HEK293 (cell line): ENCODE measurements at regions not wholly inside any gene's neighbourhood (a gene's known extent, or its start where the extent isn't known, plus 50 kb on each side); places are given as distances from the start of the nearest gene placed in this dataset.

Source experiments
- CTCF ChIP-seq: fragments of 450-650 bp; formaldehyde crosslinking; IDR thresholded peaks from 2 replicates; pipeline ENCODE4 v1.5.1; 2016; ENCODE audit warnings: missing biosample characterization, missing genetic modification characterization
- HIC1 ChIP-seq: fragments of 450-650 bp; formaldehyde crosslinking; IDR thresholded peaks from 2 replicates; pipeline ENCODE4 v1.5.1; 2016; ENCODE audit warnings: missing biosample characterization, missing genetic modification characterization
- HOXC10 ChIP-seq: sonication (generic); formaldehyde crosslinking; IDR thresholded peaks from 2 replicates; pipeline ENCODE4 v1.8.1; 2023; ENCODE audit warnings: mild to moderate bottlenecking, missing genetic modification reagents
- ZNF155 ChIP-seq: fragments of 450-650 bp; formaldehyde crosslinking; IDR thresholded peaks from 2 replicates; pipeline ENCODE4 v1.5.1; 2016; ENCODE audit warnings: missing biosample characterization, missing genetic modification characterization
- ZNF48 ChIP-seq: fragments of 450-650 bp; formaldehyde crosslinking; IDR thresholded peaks from 2 replicates; pipeline ENCODE4 v1.5.1; 2016; ENCODE audit warnings: missing biosample characterization, missing genetic modification characterization
- ZNF571 ChIP-seq: fragments of 450-650 bp; formaldehyde crosslinking; IDR thresholded peaks from 2 replicates; pipeline ENCODE4 v1.5.0; 2017; ENCODE audit warnings: missing biosample characterization, missing genetic modification characterization
- ZNF830 ChIP-seq: fragments of 450-650 bp; IDR thresholded peaks from 2 replicates; pipeline ENCODE4 v1.5.0; 2018; ENCODE audit warnings: missing biosample characterization, missing genetic modification characterization, low read depth, mild to moderate bottlenecking, moderate library complexity

- TF ChIP-seq ZNF155 (tag by site-specific recombination) (no peak), HOXC10 (no peak), HIC1 (tag by site-specific recombination) (no peak), ZNF48 (tag by site-specific recombination) (no peak), CTCF (tag by site-specific recombination) (no peak), ZNF571 (no peak), ZNF830 (tag by site-specific recombination) (no peak)
These were observed 101.4 kb upstream of the CELF4 start for GRCh38 chr18:37666991-37667390.
